Pons (tissue), 1 donor: ENCODE measurements at regions not wholly inside any gene's neighbourhood (a gene's known extent, or its start where the extent isn't known, plus 50 kb on each side); places are given as distances from the start of the nearest gene placed in this dataset.

Experiments used
- DNase-seq: peaks from one replicate; pipeline ENCODE4 v3.0.0-alpha.2; 2016; ENCODE audit warnings: low spot score

- no peak for DNase-seq
Measured at GRCh38 chr20:58139849-58140786, 88.3 kb downstream of the ANKRD60 start.

GRCh38 chr20:58138395-58138794 lies 90.1 kb downstream of the ANKRD60 start:
- no peak for DNase-seq

GRCh38 chr20:58137651-58138265 lies 90.7 kb downstream of the ANKRD60 start:
- DNase-seq = no peak

- DNase-seq = no peak
Measured at GRCh38 chr20:58137236-58137635, 91.2 kb downstream of the ANKRD60 start.

- no peak for DNase-seq
Measured at GRCh38 chr20:58136149-58136484, 92.3 kb downstream of the ANKRD60 start.

- DNase-seq = no peak
Measured at GRCh38 chr20:58135441-58136148, 92.9 kb downstream of the ANKRD60 start.

GRCh38 chr20:58133020-58133808 lies 95.2 kb downstream of the ANKRD60 start:
- DNase-seq = no peak

- peak; percentile 19 for DNase-seq
Measured at GRCh38 chr20:58131551-58132142, 96.8 kb downstream of the ANKRD60 start.

GRCh38 chr20:58131151-58131550 lies 97.3 kb downstream of the ANKRD60 start:
- peak; percentile 52 for DNase-seq

GRCh38 chr20:58130581-58130980 lies 97.9 kb downstream of the ANKRD60 start:
- DNase-seq = no peak

GRCh38 chr20:58130156-58130555 lies 98.3 kb downstream of the ANKRD60 start:
- no peak for DNase-seq

GRCh38 chr20:58129721-58130151 lies 98.7 kb downstream of the ANKRD60 start:
- DNase-seq = no peak

- no peak for DNase-seq
Measured at GRCh38 chr20:58128635-58129625, 99.5 kb downstream of the ANKRD60 start.

- DNase-seq = no peak
Measured at GRCh38 chr20:58127701-58128111, 100.7 kb downstream of the ANKRD60 start.

GRCh38 chr20:58125726-58126125 lies 102.7 kb downstream of the ANKRD60 start:
- no peak for DNase-seq

- DNase-seq = no peak
Measured at GRCh38 chr20:58117944-58118343, 110.5 kb downstream of the ANKRD60 start.

GRCh38 chr20:58116505-58116904 lies 111.9 kb downstream of the ANKRD60 start:
- no peak for DNase-seq

- no peak for DNase-seq
Measured at GRCh38 chr20:58113716-58114115, 114.7 kb downstream of the ANKRD60 start.

- no peak for DNase-seq
Measured at GRCh38 chr20:58112017-58112781, 116.3 kb downstream of the ANKRD60 start.
